H1 (cell line): ENCODE measurements at regions not wholly inside any gene's neighbourhood (a gene's known extent, or its start where the extent isn't known, plus 50 kb on each side); places are given as distances from the start of the nearest gene placed in this dataset.

Source experiments
- CTCF ChIA-PET: fragments of 300-600 bp; sonication (Branson Sonifier 250); formaldehyde crosslinking; loops from one replicate; lab custom pipeline; 2021; ENCODE audit not compliant: partially characterized antibody; lab: Charles Lee
- POLR2A ChIA-PET: fragments of 300-600 bp; sonication (Branson Sonifier 250); formaldehyde crosslinking; loops from one replicate; lab custom pipeline; 2021; ENCODE audit warnings: inconsistent platforms; ENCODE audit not compliant: partially characterized antibody; lab: Charles Lee
- DNase-seq, 2 experiments: peaks; one replicate each; pipeline versions ENCODE4 v3.0.0 to v3.0.0-alpha.2; 2010 to 2022; ENCODE audit warnings: low spot score in 2 of 2, low read depth in 1 of 2, mixed read lengths in 1 of 2
- FAIRE-seq: peaks from 2 replicates; lab custom pipeline; 2011; peaks lifted over from hg19 to GRCh38; lab: Jason Lieb, UNC
- H2AFZ ChIP-seq: 2 replicates; pipeline ENCODE4 v1.8.1; 2012; ENCODE audit warnings: low read length, inconsistent platforms
- H2AK5ac ChIP-seq: 2 replicates; pipeline ENCODE4 v1.6.1; 2013; ENCODE audit warnings: low read depth, low read length
- H2BK120ac ChIP-seq: replicated peaks from 2 replicates; pipeline ENCODE3; 2013; ENCODE audit warnings: low read depth, low read length, inconsistent platforms
- H2BK12ac ChIP-seq: 2 replicates; pipeline ENCODE4 v1.6.1; 2013; ENCODE audit warnings: low read depth, low read length
- H2BK15ac ChIP-seq: 2 replicates; pipeline ENCODE4 v1.6.1; 2013; ENCODE audit warnings: low read length
- H2BK20ac ChIP-seq: 2 replicates; pipeline ENCODE4 v1.6.1; 2013; ENCODE audit warnings: low read length
- H2BK5ac ChIP-seq: 2 replicates; pipeline ENCODE4 v1.6.1; 2013; ENCODE audit warnings: low read depth, low read length
- H3K14ac ChIP-seq: 2 replicates; pipeline ENCODE4 v1.6.1; 2013; ENCODE audit warnings: inconsistent platforms; ENCODE audit not compliant: insufficient read length
- H3K18ac ChIP-seq: 2 replicates; pipeline ENCODE4 v1.6.1; 2013; ENCODE audit warnings: low read length; ENCODE audit errors: extremely low read depth
- H3K23ac ChIP-seq: 2 replicates; pipeline ENCODE4 v1.6.1; 2013; ENCODE audit warnings: inconsistent platforms; ENCODE audit not compliant: insufficient read length
- H3K23me2 ChIP-seq: 2 replicates; pipeline ENCODE4 v1.6.1; 2013; ENCODE audit warnings: low read depth, low read length
- H3K27ac ChIP-seq: 2 replicates; pipeline ENCODE4 v1.6.1; 2011; ENCODE audit warnings: low read depth, low read length, inconsistent platforms
- H3K27me3 ChIP-seq, 4 experiments: replicated peaks in 1 of 4; 1 replicate in 1 of 4; 2 replicates in 3 of 4; pipeline versions ENCODE4 v1.6.1 to v1.8.1; 2011 to 2013; ENCODE audit warnings: low read length in 3 of 4, mild to moderate bottlenecking in 3 of 4, inconsistent platforms in 2 of 4, mixed read lengths in 2 of 4, moderate library complexity in 1 of 4; ENCODE audit not compliant: control insufficient read depth in 3 of 4, insufficient read depth in 3 of 4; ENCODE audit errors: extremely low read depth in 1 of 4
- H3K36me3 ChIP-seq, 4 experiments: 2 replicates each; pipeline versions ENCODE4 v1.6.1 to v1.8.1; 2011 to 2013; ENCODE audit warnings: mild to moderate bottlenecking in 4 of 4, low read length in 3 of 4, moderate library complexity in 2 of 4, control low read depth in 1 of 4, inconsistent platforms in 1 of 4; ENCODE audit not compliant: insufficient read depth in 4 of 4, control insufficient read depth in 2 of 4
- H3K4ac ChIP-seq: replicated peaks from 2 replicates; pipeline ENCODE3; 2013; ENCODE audit warnings: low read length, low read depth, mixed read lengths, inconsistent platforms; ENCODE audit not compliant: insufficient read length
- H3K4me1 ChIP-seq, 4 experiments: replicated peaks in 1 of 4; 1 replicate in 1 of 4; 2 replicates in 3 of 4; pipeline versions ENCODE4 v1.6.1 to v1.8.1; 2011 to 2013; ENCODE audit warnings: low read length in 3 of 4, inconsistent platforms in 2 of 4, mixed read lengths in 1 of 4; ENCODE audit not compliant: insufficient read depth in 4 of 4, control insufficient read depth in 3 of 4
- H3K4me2 ChIP-seq, 2 experiments: 2 replicates each; pipeline versions ENCODE4 v1.6.1 to v1.8.1; 2011 to 2013; ENCODE audit warnings: low read depth in 2 of 2, low read length in 2 of 2, control low read depth in 1 of 2, inconsistent platforms in 1 of 2, mild to moderate bottlenecking in 1 of 2; ENCODE audit not compliant: insufficient read depth in 1 of 2
- H3K4me3 ChIP-seq, 4 experiments: fragments of 200-600, 300-600 bp in 1 of 4; sonication (generic), shearing (Covaris generic), sonication (Bioruptor Twin) in 1 of 4; 2 replicates each; pipeline versions ENCODE4 v1.5.1 to v1.8.1; 2011 to 2016; ENCODE audit warnings: low read length in 4 of 4, low read depth in 3 of 4, control low read depth in 2 of 4, inconsistent platforms in 2 of 4, mild to moderate bottlenecking in 2 of 4, mixed read lengths in 1 of 4, moderate library complexity in 1 of 4; ENCODE audit not compliant: insufficient read depth in 2 of 4; ENCODE audit errors: extremely low read depth in 1 of 4
- H3K56ac ChIP-seq: replicated peaks from 2 replicates; pipeline ENCODE3; 2013; ENCODE audit warnings: low read depth, mild to moderate bottlenecking, mixed read lengths, low read length, inconsistent platforms; ENCODE audit not compliant: insufficient read length
- H3K79me1 ChIP-seq: 2 replicates; pipeline ENCODE4 v1.6.1; 2013; ENCODE audit warnings: low read depth, low read length, control low read depth
- H3K79me2 ChIP-seq, 2 experiments: 2 replicates each; pipeline versions ENCODE4 v1.6.1 to v1.8.1; 2012 to 2013; ENCODE audit warnings: low read length in 2 of 2, mild to moderate bottlenecking in 2 of 2, inconsistent platforms in 1 of 2; ENCODE audit not compliant: insufficient read depth in 2 of 2, control insufficient read depth in 1 of 2
- H3K9ac ChIP-seq, 4 experiments: replicated peaks in 1 of 4; 1 replicate in 1 of 4; 2 replicates in 3 of 4; pipeline versions ENCODE4 v1.6.1 to v1.8.1; 2011 to 2013; ENCODE audit warnings: low read depth in 3 of 4, low read length in 3 of 4, control low read depth in 2 of 4, mild to moderate bottlenecking in 2 of 4, moderate library complexity in 2 of 4, inconsistent platforms in 1 of 4; ENCODE audit errors: extremely low read depth in 1 of 4
- H3K9me3 ChIP-seq, 2 experiments: 2 replicates each; pipeline versions ENCODE4 v1.6.1 to v1.8.1; 2012 to 2013; ENCODE audit warnings: mild to moderate bottlenecking in 2 of 2, moderate library complexity in 2 of 2, control low read depth in 1 of 2, inconsistent platforms in 1 of 2, low read depth in 1 of 2, low read length in 1 of 2, mixed read lengths in 1 of 2; ENCODE audit not compliant: insufficient read depth in 2 of 2
- H4K20me1 ChIP-seq, 2 experiments: replicated peaks in 1 of 2; 2 replicates each; pipeline versions ENCODE3 to v1.8.1; 2011 to 2013; ENCODE audit warnings: inconsistent platforms in 2 of 2, low read length in 2 of 2, mild to moderate bottlenecking in 1 of 2; ENCODE audit not compliant: insufficient read depth in 2 of 2, control insufficient read depth in 1 of 2
- H4K5ac ChIP-seq: 2 replicates; pipeline ENCODE4 v1.6.1; 2013; ENCODE audit warnings: low read length, low read depth, mixed read lengths, inconsistent platforms; ENCODE audit not compliant: insufficient read length
- H4K8ac ChIP-seq: 2 replicates; pipeline ENCODE4 v1.8.0; 2013; ENCODE audit warnings: mild to moderate bottlenecking, moderate library complexity, low read length, inconsistent platforms; ENCODE audit not compliant: insufficient read depth; ENCODE audit errors: extremely low read depth
- H4K91ac ChIP-seq: replicated peaks from 2 replicates; pipeline ENCODE3; 2013; ENCODE audit warnings: low read length, mixed read lengths, inconsistent platforms; ENCODE audit not compliant: insufficient read length
- BCL11A ChIP-seq, 2 experiments: IDR thresholded peaks; one replicate each; pipeline ENCODE4 v1.6.1; 2011; ENCODE audit warnings: low read depth in 2 of 2, low read length in 2 of 2, mild to moderate bottlenecking in 2 of 2
- CTBP2 ChIP-seq: IDR thresholded peaks from 2 replicates; pipeline ENCODE4 v1.7.0; 2011; ENCODE audit warnings: borderline replicate concordance, mild to moderate bottlenecking, moderate library complexity, mixed read lengths, low read length; ENCODE audit not compliant: insufficient read depth, insufficient read length
- JUND ChIP-seq: IDR thresholded peaks from 2 replicates; pipeline ENCODE4 v1.6.1; 2011; ENCODE audit warnings: mild to moderate bottlenecking, improper control_type of control experiment, low read length
- KDM4A ChIP-seq: IDR thresholded peaks from one replicate; pipeline ENCODE4 v1.7.1; 2012; ENCODE audit warnings: low read depth, mild to moderate bottlenecking, moderate library complexity, low read length, inconsistent platforms; ENCODE audit not compliant: severe bottlenecking
- MAFK ChIP-seq: IDR thresholded peaks from 2 replicates; pipeline ENCODE4 v1.6.1; 2012; ENCODE audit warnings: low read depth, mild to moderate bottlenecking, improper control_type of control experiment, low read length
- NRF1 ChIP-seq: IDR thresholded peaks from 2 replicates; pipeline ENCODE4 v1.6.1; 2011; ENCODE audit warnings: mild to moderate bottlenecking, low read depth, low read length, improper control_type of control experiment
- RNF2 ChIP-seq: fragments of 200-900, 300-1000 bp; sonication (generic); IDR thresholded peaks from 2 replicates; pipeline ENCODE4 v1.7.1; 2016; ENCODE audit warnings: borderline replicate concordance, low read depth, mild to moderate bottlenecking, antibody characterized with exemption, low read length; ENCODE audit not compliant: poor library complexity, severe bottlenecking; ENCODE audit errors: missing control alignments
- SIX5 ChIP-seq: IDR thresholded peaks from 2 replicates; pipeline ENCODE4 v1.6.1; 2011; ENCODE audit warnings: mild to moderate bottlenecking, low read depth, low read length
- SP2 ChIP-seq: IDR thresholded peaks from 2 replicates; pipeline ENCODE4 v1.6.1; 2012; ENCODE audit warnings: mild to moderate bottlenecking, low read length, inconsistent platforms
- WGBS, 2 experiments: shearing (Covaris generic) in 1 of 2; methylation state at CpG; one replicate each; pipeline versions ENCODE4 v1.1.6 to v1.1.7; 2013 to 2015; ENCODE audit warnings: low lambda C conversion rate in 2 of 2, mixed read lengths in 2 of 2, inconsistent platforms in 1 of 2, low coverage in 1 of 2, missing lambda C conversion rate in 1 of 2; ENCODE audit not compliant: insufficient replicate concordance in 2 of 2, insufficient coverage in 1 of 2, insufficient read length in 1 of 2; ENCODE audit errors: extremely low coverage in 1 of 2, missing lambda C conversion rate in 1 of 2; 5-methylcytosine and 5-hydroxymethylcytosine counted together

GRCh38 chr2:200218645-200219044 is 87.8 kb upstream of the SPATS2L start:
- Histone ChIP-seq H2BK12ac (no peak overlapping the region; the same call in 1 of the 2 replicates), H3K4me1 (peaks cover 0 to 8% (median 1%) of the 10 kb centered on the region in 4 experiments; a peak in 3 of 7 replicates), H3K27me3 (no peaks in the 10 kb centered on the region), H3K27ac (no peak overlapping the region), H2BK5ac (no peak overlapping the region), H3K14ac (no peak overlapping the region), H4K8ac (no peak overlapping the region), H3K79me1 (no peaks in the 10 kb centered on the region), H4K91ac (no peak overlapping the region), H3K4me3 (no peak overlapping the region), H2BK15ac (peak overlapping the region; percentile 3; the same call in 1 of the 2 replicates), H3K23me2 (no peaks in the 10 kb centered on the region), H4K5ac (no peak overlapping the region), H3K9me3 (no peaks in the 10 kb centered on the region), H2BK20ac (no peak overlapping the region), H2AK5ac (no peak overlapping the region), H3K4me2 (no peak overlapping the region), H3K9ac (no peak overlapping the region), H3K79me2 (no peaks in the 10 kb centered on the region), H3K23ac (no peak overlapping the region), H2BK120ac (no peak overlapping the region), H4K20me1 (no peaks in the 10 kb centered on the region), H3K36me3 (no peaks in the 10 kb centered on the region), H3K4ac (no peak overlapping the region), H2AFZ (no peak overlapping the region), H3K18ac (no peak overlapping the region), H3K56ac (no peak overlapping the region)
- WGBS, 2 experiments = 91% methylated on average over 1 of the region's 1 CpG; no CpG with 5 or more reads in 1 of the 2 experiments
- CTCF ChIA-PET = interaction anchor here (1.1 kb wide), 1 partner anchor 13 kb away, joined by 4 read pairs; no protein-coding TSS in a partner anchor
- no peak for TF ChIP-seq KDM4A
- no peak for TF ChIP-seq RNF2
- no peak for TF ChIP-seq SP2
- no peak for TF ChIP-seq MAFK
- no peak for TF ChIP-seq NRF1
- TF ChIP-seq SIX5 = no peak
- TF ChIP-seq JUND = no peak
- TF ChIP-seq CTBP2 = no peak
- TF ChIP-seq BCL11A (IDR thresholded peaks at IDR 0.05; ENCODE audit: low read depth in 2 of 2, low read length in 2 of 2) = no peak
- POLR2A ChIA-PET = no interaction called here
- DNase-seq (no peak), FAIRE-seq (no peak)
